Heart right ventricle (tissue), 16 donors: ENCODE measurements at regions not wholly inside any gene's neighbourhood (a gene's known extent, or its start where the extent isn't known, plus 50 kb on each side); places are given as distances from the start of the nearest gene placed in this dataset.

Source experiments
- ATAC-seq, 8 donors: fragments of 200-7000 bp; cut with Tn5 transposase; one replicate each; pipeline ENCODE4 v1.9.1; 2020; ENCODE audit warnings: mild to moderate bottlenecking in 8 of 8, moderate library complexity in 8 of 8, moderate number of reproducible peaks in 1 of 8
- DNase-seq, 2 donors: peaks; one replicate each; pipeline ENCODE4 v3.0.0-alpha.2; 2020
- H3K27ac ChIP-seq, 10 donors: fragments of 200-600 bp; sonication (generic) in 2 of 10; one replicate each; pipeline versions ENCODE4 v1.5.0 to v1.8.0; 2020 to 2022; ENCODE audit warnings: mild to moderate bottlenecking in 3 of 10
- H3K27me3 ChIP-seq, 7 donors: fragments of 200-600 bp; one replicate each; pipeline ENCODE4 v1.8.0; 2021 to 2022; ENCODE audit warnings: mild to moderate bottlenecking in 2 of 7
- H3K36me3 ChIP-seq, 9 donors: fragments of 200-600 bp; sonication (generic) in 1 of 9; one replicate each; pipeline versions ENCODE4 v1.5.0 to v1.8.0; 2020 to 2022; ENCODE audit warnings: mild to moderate bottlenecking in 2 of 9
- H3K4me1 ChIP-seq, 9 donors: fragments of 200-600 bp; sonication (generic) in 1 of 9; one replicate each; pipeline versions ENCODE4 v1.5.0 to v1.8.0; 2020 to 2022; ENCODE audit warnings: mild to moderate bottlenecking in 4 of 9
- H3K4me3 ChIP-seq, 10 donors: fragments of 200-600 bp; sonication (generic) in 2 of 10; one replicate each; pipeline versions ENCODE4 v1.5.0 to v1.8.0; 2020 to 2022; ENCODE audit warnings: mild to moderate bottlenecking in 7 of 10, moderate library complexity in 2 of 10
- H3K9me3 ChIP-seq, 11 donors: fragments of 200-600 bp in 10 of 11; sonication (generic) in 2 of 11; one replicate each; pipeline versions ENCODE4 v1.5.0 to v1.8.0; 2013 to 2022; ENCODE audit warnings: mild to moderate bottlenecking in 2 of 11, control low read depth in 1 of 11, moderate library complexity in 1 of 11
- CTCF ChIP-seq, 9 donors: fragments of 200-600 bp; sonication (generic) in 2 of 9; IDR thresholded peaks; one replicate each; pipeline versions ENCODE4 v1.5.0 to v1.8.0; 2021 to 2022; ENCODE audit warnings: antibody characterized with exemption in 9 of 9, mild to moderate bottlenecking in 5 of 9, moderate library complexity in 1 of 9
- WGBS, 2 donors: extraction: QIAGEN DNeasy Blood & Tissue Kit; methylation state at CpG; one replicate each; pipeline ENCODE4 v1.1.7; 2013; ENCODE audit warnings: inconsistent platforms in 1 of 2; 5-methylcytosine and 5-hydroxymethylcytosine counted together
- intact Hi-C, 10 donors: fragments of 100-400 bp; cut with DNase I; formaldehyde crosslinking; loops; one replicate each; pipeline versions ENCODE4 v1.11.1 to v1.14.2; 2022
- donor health status: Arrhythmogenic right ventricular cardiomyopathy.
- donor health status: ischemic (EF 13 %, LVEDD 7.1; RV severe dilation, severe dysfunction).
- donor health status: healthy with polysubstance abuse.
- donor health status: DM: no; HTN: yes; CAD: no.
- donor health status: DM: no; HTN: no; CAD: no.
- donor health status: ischemic (EF 25% LVEDD 6.9; RV normal size, moderate dysfunction).
- donor health status: ischemic (EF 25% LVEDD 5.7; RV mildly dilated, moderate dysfunction).
- donor health status: healthy.
- donor health status: DM: yes; HTN: yes; CAD: no.
- donor health status: Ischemic cardiomyopathy.
- donor health status: ischemic (EF 35%, LVEDD 5.7; RV mildly dilated, moderate dysfunction).
- donor health status: nonischemic (EF 11% LVEDD 7.7; RV severe dilation, severe dysfunction).
- donor health status: DM: yes; HTN: yes; CAD: no.
- donor health status: PGD.
- donor health status: ischemic (EF 29% LVEDD 5.4; RV normal size, mild dysfunction).
- donor health status: nonischemic (EF 23%, LVEDD 6.1; RV moderate dilation, normal function).

GRCh38 chr2:150126143-150126740 is 361.2 kb downstream of the RND3 start:
- Histone ChIP-seq H3K27me3 (no peaks in the 10 kb centered on the region), H3K4me1 (no peaks in the 10 kb centered on the region), H3K4me3 (no peak overlapping the region), H3K27ac (no peak overlapping the region), H3K9me3 (no peaks in the 10 kb centered on the region), H3K36me3 (no peaks in the 10 kb centered on the region)
- DNase-seq (no peak), ATAC-seq (no peak)
- TF ChIP-seq CTCF (IDR thresholded peaks at IDR 0.05) = no peak
- intact Hi-C loops = no loop called here
- WGBS, 2 donors = 94% methylated on average over 7 of the region's 7 CpGs

DNA sequence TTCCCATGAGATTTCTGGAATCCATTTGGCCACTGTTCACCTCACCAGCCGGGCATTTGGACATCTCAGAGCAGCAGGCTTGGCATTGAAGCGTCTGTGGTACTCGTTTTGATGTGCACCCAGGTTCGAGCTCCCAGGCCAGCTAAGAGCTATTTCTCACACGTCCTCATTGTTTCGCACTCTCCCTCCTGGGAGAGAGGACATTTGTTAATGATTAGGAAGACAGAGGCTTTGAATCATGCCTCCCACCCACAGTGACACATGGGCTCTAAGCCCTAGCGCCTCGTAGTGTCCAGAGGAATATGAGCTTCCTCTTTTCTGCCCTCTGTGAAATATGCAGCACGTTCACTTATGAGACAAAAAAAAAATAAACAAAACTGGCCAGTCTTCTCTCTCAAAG is 361.8 kb downstream of the RND3 start:
- H3K4me3 ChIP-seq = no peak overlapping the region
- DNase-seq (no peak), ATAC-seq (peak in 1 of 8 donors; percentile 61)
- no peak for TF ChIP-seq CTCF (IDR thresholded peaks at IDR 0.05)
- no peaks in the 10 kb centered on the region for H3K9me3 ChIP-seq
- H3K27me3 ChIP-seq = no peaks in the 10 kb centered on the region
- 59 to 60% methylated on average over 9 of the region's 9 CpGs for WGBS, 2 donors
- H3K4me1 ChIP-seq = no peaks in the 10 kb centered on the region
- H3K36me3 ChIP-seq = no peaks in the 10 kb centered on the region
- H3K27ac ChIP-seq = no peak overlapping the region
- intact Hi-C loops = no loop called here

DNA sequence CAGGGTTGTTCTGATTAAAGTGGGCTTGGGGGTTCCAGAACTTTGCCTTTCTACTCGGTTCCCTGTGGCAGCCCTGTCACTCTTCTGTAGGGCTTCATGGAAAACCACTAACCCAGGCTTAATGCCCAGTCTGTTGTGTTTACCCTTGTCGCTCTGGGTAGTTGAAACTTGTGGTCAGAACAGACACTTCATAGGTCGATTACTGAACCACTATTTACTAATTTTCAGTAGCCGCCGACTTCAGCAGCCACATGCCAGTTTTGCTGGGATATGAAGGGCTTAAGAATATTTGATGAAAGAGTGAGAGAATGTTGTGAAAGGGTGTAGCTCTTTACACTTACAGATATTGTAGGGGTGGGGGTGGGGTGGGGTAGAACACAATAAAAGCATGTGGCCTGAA is 362.3 kb downstream of the RND3 start:
- Histone ChIP-seq H3K27ac (no peak overlapping the region), H3K27me3 (no peaks in the 10 kb centered on the region), H3K9me3 (no peaks in the 10 kb centered on the region), H3K36me3 (no peaks in the 10 kb centered on the region), H3K4me3 (no peak overlapping the region), H3K4me1 (no peaks in the 10 kb centered on the region)
- ATAC-seq = no peak
- intact Hi-C loops = no loop called here
- no peak for TF ChIP-seq CTCF (IDR thresholded peaks at IDR 0.05)
- no peak for DNase-seq
- WGBS, 2 donors = 95 to 96% methylated on average over 5 of the region's 5 CpGs

DNA sequence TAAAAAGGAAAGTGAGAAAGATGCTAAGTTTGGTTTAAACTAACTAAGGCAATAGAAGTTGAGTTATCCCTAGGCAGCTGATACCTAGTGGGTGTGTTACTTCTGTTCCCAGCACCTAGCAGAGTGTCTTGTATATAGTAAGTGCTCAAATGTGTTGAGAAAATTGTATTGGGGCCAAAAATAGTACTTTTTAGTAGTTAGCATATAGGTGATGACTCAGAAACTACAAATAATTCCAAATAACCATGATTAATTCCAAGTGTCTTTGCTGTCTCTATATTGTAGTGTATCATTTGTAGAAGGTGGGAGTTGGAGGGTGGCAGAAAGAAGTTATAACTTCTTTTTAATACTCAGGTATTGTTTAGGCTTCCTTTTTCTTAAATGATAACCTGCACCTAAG is 362.7 kb downstream of the RND3 start:
- no peaks in the 10 kb centered on the region for H3K4me1 ChIP-seq
- DNase-seq (no peak), ATAC-seq (no peak)
- intact Hi-C loops = no loop called here
- no peaks in the 10 kb centered on the region for H3K9me3 ChIP-seq
- H3K4me3 ChIP-seq = no peak overlapping the region
- no peak overlapping the region for H3K27ac ChIP-seq
- no peaks in the 10 kb centered on the region for H3K27me3 ChIP-seq
- TF ChIP-seq CTCF (IDR thresholded peaks at IDR 0.05) = no peak
- no peaks in the 10 kb centered on the region for H3K36me3 ChIP-seq
